ENCODE measurements at regions not wholly inside any gene's neighbourhood (a gene's known extent, or its start where the extent isn't known, plus 50 kb on each side); places are given as distances from the start of the nearest gene placed in this dataset.

DNA sequence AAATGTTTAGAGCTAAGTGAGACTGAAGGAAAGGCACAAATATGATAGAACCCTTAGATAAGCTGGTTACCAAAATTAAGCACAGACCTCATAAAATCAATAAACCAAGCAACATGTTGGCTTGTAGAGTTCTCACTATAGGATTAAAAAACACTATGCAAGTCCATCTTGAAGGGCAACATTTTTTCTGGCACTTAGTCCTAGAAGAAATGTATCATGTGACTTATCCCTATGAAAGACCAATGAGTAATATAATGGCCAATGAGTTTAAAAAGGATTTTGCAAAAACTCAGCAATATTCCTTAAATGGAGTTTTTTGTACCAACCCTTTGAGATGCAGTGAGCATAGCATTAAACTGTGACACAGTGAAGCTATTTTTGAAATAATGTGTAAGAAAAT, 216.3 kb upstream of the ADRA1B start:
- no peaks in the 10 kb centered on the region for H3K4me1 ChIP-seq
- H3K36me3 ChIP-seq: no peaks in the 10 kb centered on the region
- no peak overlapping the region for H3K4me3 ChIP-seq
- H3K9me3 ChIP-seq: no peaks in the 10 kb centered on the region
- no peak for TF ChIP-seq POLR2A (IDR thresholded peaks at IDR 0.05)
- TF ChIP-seq POLR2AphosphoS5 (IDR thresholded peaks at IDR 0.05): no peak
- no peak for TF ChIP-seq CTCF (IDR thresholded peaks at IDR 0.05)
- no peak for DNase-seq (ENCODE audit: low spot score in 2 of 2)
- intact Hi-C loops (cut with DNase I; ENCODE audit: low total_unique reads): no loop called here
- H3K27me3 ChIP-seq: no peaks in the 10 kb centered on the region
- H3K27ac ChIP-seq: no peak overlapping the region

DNA sequence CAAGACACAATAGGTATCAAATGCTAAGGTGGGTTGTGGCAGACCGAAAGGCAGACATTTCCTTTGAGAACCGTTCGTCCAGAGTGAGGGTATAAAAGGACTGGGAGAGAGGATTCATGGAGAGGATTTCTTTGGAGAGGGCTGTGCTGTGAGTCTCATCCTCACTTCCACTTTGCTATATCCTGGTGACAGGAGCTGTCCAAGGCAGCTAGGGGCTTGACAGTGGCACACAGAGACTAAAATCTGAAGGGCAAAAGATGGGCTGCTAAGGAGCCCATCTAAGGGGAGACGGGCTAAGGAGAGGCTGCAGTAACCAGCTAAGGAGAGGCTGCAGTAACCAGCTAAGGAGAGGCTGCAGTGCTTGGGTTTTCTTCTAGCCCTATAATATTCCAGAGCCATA, 214.0 kb upstream of the ADRA1B start:
- intact Hi-C loops (cut with DNase I; ENCODE audit: low total_unique reads): no loop called here

GRCh38 chr5:159702826-159703225, 213.5 kb upstream of the ADRA1B start:
- intact Hi-C loops (cut with DNase I; ENCODE audit: low total_unique reads): no loop called here
- TF ChIP-seq CTCF (IDR thresholded peaks at IDR 0.05): no peak
- no peak for TF ChIP-seq POLR2A (IDR thresholded peaks at IDR 0.05)
- TF ChIP-seq POLR2AphosphoS5 (IDR thresholded peaks at IDR 0.05): no peak
- H3K27me3 ChIP-seq: no peaks in the 10 kb centered on the region
- peaks cover 0 to 4% of the 10 kb centered on the region in 2 donors for H3K9me3 ChIP-seq
- DNase-seq (ENCODE audit: low spot score in 2 of 2): no peak
- no peak overlapping the region for H3K27ac ChIP-seq
- no peak overlapping the region for H3K4me3 ChIP-seq
- no peaks in the 10 kb centered on the region for H3K4me1 ChIP-seq
- no peaks in the 10 kb centered on the region for H3K36me3 ChIP-seq

More for the DNA sequence above, 214.0 kb upstream of the ADRA1B start:
- DNase-seq (ENCODE audit: low spot score in 2 of 2): no peak
- H3K27ac ChIP-seq: no peak overlapping the region
- TF ChIP-seq CTCF (IDR thresholded peaks at IDR 0.05) (no peak), POLR2A (IDR thresholded peaks at IDR 0.05) (no peak), POLR2AphosphoS5 (IDR thresholded peaks at IDR 0.05) (no peak)
- H3K27me3 ChIP-seq: no peaks in the 10 kb centered on the region
- H3K36me3 ChIP-seq: no peaks in the 10 kb centered on the region
- no peak overlapping the region for H3K4me3 ChIP-seq
- H3K9me3 ChIP-seq: no peaks in the 10 kb centered on the region
- H3K4me1 ChIP-seq: no peaks in the 10 kb centered on the region

DNA sequence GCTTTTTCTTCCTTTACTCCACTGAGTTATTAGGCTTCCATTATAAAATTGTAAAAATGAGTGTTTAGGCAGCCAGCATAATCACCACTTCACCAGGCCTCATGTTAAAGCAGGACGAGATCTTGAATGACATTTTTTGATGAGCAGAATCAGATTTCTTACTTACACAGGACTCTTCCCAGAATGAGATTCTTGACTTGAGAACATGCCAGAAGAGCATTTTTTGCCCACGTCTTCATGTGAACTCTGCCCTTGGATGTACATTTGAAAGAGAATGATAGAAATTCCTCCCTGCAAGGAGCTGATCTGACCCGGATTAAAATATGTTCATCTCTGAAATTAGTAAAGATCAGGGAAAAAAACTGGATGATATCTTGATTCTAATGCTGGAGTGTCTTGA, 212.1 kb upstream of the ADRA1B start:
- Histone ChIP-seq H3K9me3 (peaks cover 0 to 7% of the 10 kb centered on the region in 2 donors), H3K4me3 (no peak overlapping the region), H3K4me1 (no peaks in the 10 kb centered on the region), H3K27me3 (no peaks in the 10 kb centered on the region), H3K27ac (no peak overlapping the region), H3K36me3 (no peaks in the 10 kb centered on the region)
- intact Hi-C loops (cut with DNase I; ENCODE audit: low total_unique reads): no loop called here
- DNase-seq (ENCODE audit: low spot score in 2 of 2): no peak
- TF ChIP-seq POLR2A (IDR thresholded peaks at IDR 0.05): no peak
- TF ChIP-seq CTCF (IDR thresholded peaks at IDR 0.05): no peak
- no peak for TF ChIP-seq POLR2AphosphoS5 (IDR thresholded peaks at IDR 0.05)

DNA sequence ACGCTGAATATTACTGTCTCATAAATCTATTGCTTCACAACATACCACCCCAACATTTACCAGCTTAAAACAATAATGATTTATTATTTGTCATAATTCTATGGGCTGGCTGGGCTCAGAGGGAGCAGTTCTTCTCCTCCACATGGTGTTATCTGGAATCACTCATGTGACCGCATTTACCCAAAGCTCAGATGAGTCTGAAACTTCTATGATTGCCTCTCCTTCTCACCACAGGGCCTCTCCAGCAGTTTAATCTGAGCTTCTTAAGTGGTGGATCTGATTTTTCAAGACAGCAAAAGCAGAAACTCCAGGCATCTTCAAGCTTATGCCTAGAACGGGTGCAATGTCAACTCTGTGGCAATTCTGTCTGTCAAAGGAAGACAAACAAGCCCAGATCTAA, 210.3 kb upstream of the ADRA1B start:
- no peak for DNase-seq (ENCODE audit: low spot score in 2 of 2)
- peaks cover 0 to 7% of the 10 kb centered on the region in 2 donors for H3K9me3 ChIP-seq

More for the DNA sequence above, 210.3 kb upstream of the ADRA1B start:
- Histone ChIP-seq H3K27ac (no peak overlapping the region), H3K4me3 (no peak overlapping the region), H3K27me3 (no peaks in the 10 kb centered on the region), H3K36me3 (no peaks in the 10 kb centered on the region), H3K4me1 (no peaks in the 10 kb centered on the region)
- no peak for TF ChIP-seq CTCF (IDR thresholded peaks at IDR 0.05)
- no peak for TF ChIP-seq POLR2AphosphoS5 (IDR thresholded peaks at IDR 0.05)
- no peak for TF ChIP-seq POLR2A (IDR thresholded peaks at IDR 0.05)
- intact Hi-C loops (cut with DNase I; ENCODE audit: low total_unique reads): no loop called here

Measured in breast epithelium (tissue), 4 donors.